Panc1 (cell line): ENCODE measurements at regions not wholly inside any gene's neighbourhood (a gene's known extent, or its start where the extent isn't known, plus 50 kb on each side); places are given as distances from the start of the nearest gene placed in this dataset.

Source experiments
- ATAC-seq: fragments of 200-7000 bp; cut with Tn5 transposase; 2 replicates; pipeline ENCODE4 v1.9.1; 2020; ENCODE audit warnings: mild to moderate bottlenecking, moderate library complexity
- BruUV-seq: library from RNA; stranded (reverse); fragments of 400-500 nt; replicated peaks from 2 replicates; lab custom pipeline; 2021; lab: Mats Ljungman, UMichigan
- CTCF ChIA-PET: fragments of 300-600 bp; sonication (Branson Sonifier 250); formaldehyde crosslinking; loops from one replicate; lab custom pipeline; 2022; ENCODE audit warnings: antibody characterized with exemption; lab: Charles Lee
- POLR2A ChIA-PET: fragments of 300-600 bp; sonication (Branson Sonifier 250); formaldehyde crosslinking; loops from one replicate; lab custom pipeline; 2022; ENCODE audit warnings: antibody characterized with exemption; lab: Charles Lee
- DNase-seq: peaks from one replicate; pipeline ENCODE4 v3.0.0-alpha.2; 2010; ENCODE audit warnings: low read depth, low spot score
- H3K27ac ChIP-seq: 2 replicates; pipeline ENCODE4 v1.5.1; 2011; ENCODE audit warnings: mild to moderate bottlenecking, low read length, inconsistent platforms
- H3K27me3 ChIP-seq: fragments of 200-500 bp; sonication (Bioruptor generic); 2 replicates; pipeline ENCODE4 v1.6.0; 2014; ENCODE audit warnings: low read length, inconsistent platforms; ENCODE audit not compliant: control insufficient read depth, insufficient read depth
- H3K36me3 ChIP-seq: fragments of 200-500 bp; sonication (Bioruptor generic); 2 replicates; pipeline ENCODE4 v1.5.1; 2014; ENCODE audit warnings: inconsistent platforms, mild to moderate bottlenecking, low read length, moderate library complexity; ENCODE audit not compliant: control insufficient read depth, insufficient read depth
- H3K4me1 ChIP-seq: 2 replicates; pipeline ENCODE4 v1.5.1; 2011; ENCODE audit warnings: inconsistent platforms, mild to moderate bottlenecking, low read length, moderate library complexity; ENCODE audit not compliant: control insufficient read depth, insufficient read depth
- H3K4me3 ChIP-seq, 2 experiments: 2 replicates each; pipeline ENCODE4 v1.5.1; 2011 to 2012; ENCODE audit warnings: low read depth in 2 of 2, low read length in 2 of 2, mild to moderate bottlenecking in 2 of 2, inconsistent platforms in 1 of 2, moderate library complexity in 1 of 2
- H3K9me3 ChIP-seq: fragments of 200-500 bp; sonication (Bioruptor generic); 2 replicates; pipeline ENCODE4 v1.5.1; 2014; ENCODE audit warnings: low read depth, mild to moderate bottlenecking, inconsistent platforms, low read length, moderate library complexity; ENCODE audit not compliant: control insufficient read depth, insufficient read depth
- POLR2AphosphoS5 ChIP-seq: IDR thresholded peaks from 2 replicates; pipeline ENCODE4 v1.6.1; 2012; ENCODE audit warnings: mild to moderate bottlenecking, low read depth, low read length, moderate library complexity
- REST ChIP-seq, 2 experiments: IDR thresholded peaks; 2 replicates each; pipeline ENCODE4 v1.6.1; 2011 to 2012; ENCODE audit warnings: low read depth in 2 of 2, control low read depth in 1 of 2, low read length in 1 of 2, mild to moderate bottlenecking in 1 of 2, moderate library complexity in 1 of 2; ENCODE audit not compliant: insufficient read depth in 1 of 2
- SIN3A ChIP-seq: IDR thresholded peaks from 2 replicates; pipeline ENCODE4 v1.6.1; 2012; ENCODE audit warnings: low read depth, mild to moderate bottlenecking, low read length, moderate library complexity, borderline replicate concordance; ENCODE audit not compliant: insufficient read depth
- TCF7L2 ChIP-seq: IDR thresholded peaks from 2 replicates; pipeline ENCODE4 v1.6.1; 2011; ENCODE audit warnings: mild to moderate bottlenecking, low read depth, low read length, inconsistent platforms
- in situ Hi-C: cut with HindIII; loops from 2 replicates; pipeline ENCODE4 v1.10.0; 2016; ENCODE audit warnings: low sequenced_read_pairs, low pct_unique_long_range_greater_than_20kb
- intact Hi-C: fragments of 100-400 bp; cut with micrococcal nuclease; formaldehyde crosslinking; loops from one replicate; pipeline ENCODE4 v1.10.0; 2022; ENCODE audit not compliant: unreplicated experiment
- TF ChIP-seq, protein P1 (sequence below): fragments of 450-650 bp; IDR thresholded peaks from 2 replicates; pipeline ENCODE4 v1.5.1; 2017; ENCODE audit warnings: mild to moderate bottlenecking

- ChIA-PET CTCF (no interaction called here), POLR2A (no interaction called here)
- Histone ChIP-seq H3K4me1 (peaks cover 9% of the 10 kb centered on the region), H3K36me3 (no peaks in the 10 kb centered on the region), H3K27me3 (no peaks in the 10 kb centered on the region), H3K27ac (no peak overlapping the region), H3K4me3 (no peak overlapping the region), H3K9me3 (no peaks in the 10 kb centered on the region)
- DNase-seq (no peak), ATAC-seq (no peak)
- TF ChIP-seq SIN3A (no peak), TCF7L2 (no peak), POLR2AphosphoS5 (no peak), REST (IDR thresholded peaks at IDR 0.05; ENCODE audit: insufficient read depth in 1 of 2, low read depth in 2 of 2, low read length in 1 of 2) (no peak)
- TF ChIP-seq, protein P1, sequence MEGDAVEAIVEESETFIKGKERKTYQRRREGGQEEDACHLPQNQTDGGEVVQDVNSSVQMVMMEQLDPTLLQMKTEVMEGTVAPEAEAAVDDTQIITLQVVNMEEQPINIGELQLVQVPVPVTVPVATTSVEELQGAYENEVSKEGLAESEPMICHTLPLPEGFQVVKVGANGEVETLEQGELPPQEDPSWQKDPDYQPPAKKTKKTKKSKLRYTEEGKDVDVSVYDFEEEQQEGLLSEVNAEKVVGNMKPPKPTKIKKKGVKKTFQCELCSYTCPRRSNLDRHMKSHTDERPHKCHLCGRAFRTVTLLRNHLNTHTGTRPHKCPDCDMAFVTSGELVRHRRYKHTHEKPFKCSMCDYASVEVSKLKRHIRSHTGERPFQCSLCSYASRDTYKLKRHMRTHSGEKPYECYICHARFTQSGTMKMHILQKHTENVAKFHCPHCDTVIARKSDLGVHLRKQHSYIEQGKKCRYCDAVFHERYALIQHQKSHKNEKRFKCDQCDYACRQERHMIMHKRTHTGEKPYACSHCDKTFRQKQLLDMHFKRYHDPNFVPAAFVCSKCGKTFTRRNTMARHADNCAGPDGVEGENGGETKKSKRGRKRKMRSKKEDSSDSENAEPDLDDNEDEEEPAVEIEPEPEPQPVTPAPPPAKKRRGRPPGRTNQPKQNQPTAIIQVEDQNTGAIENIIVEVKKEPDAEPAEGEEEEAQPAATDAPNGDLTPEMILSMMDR: no peak
- no TSS peak for BruUV-seq
- intact Hi-C loops: loop anchor here (10.0 kb wide), 1 partner anchor 110 kb away; no protein-coding TSS in a partner anchor
- in situ Hi-C loops: no loop called here
Observed at GRCh38 chr11:69215216-69215615, 59.5 kb downstream of the SMIM38 start.

DNA sequence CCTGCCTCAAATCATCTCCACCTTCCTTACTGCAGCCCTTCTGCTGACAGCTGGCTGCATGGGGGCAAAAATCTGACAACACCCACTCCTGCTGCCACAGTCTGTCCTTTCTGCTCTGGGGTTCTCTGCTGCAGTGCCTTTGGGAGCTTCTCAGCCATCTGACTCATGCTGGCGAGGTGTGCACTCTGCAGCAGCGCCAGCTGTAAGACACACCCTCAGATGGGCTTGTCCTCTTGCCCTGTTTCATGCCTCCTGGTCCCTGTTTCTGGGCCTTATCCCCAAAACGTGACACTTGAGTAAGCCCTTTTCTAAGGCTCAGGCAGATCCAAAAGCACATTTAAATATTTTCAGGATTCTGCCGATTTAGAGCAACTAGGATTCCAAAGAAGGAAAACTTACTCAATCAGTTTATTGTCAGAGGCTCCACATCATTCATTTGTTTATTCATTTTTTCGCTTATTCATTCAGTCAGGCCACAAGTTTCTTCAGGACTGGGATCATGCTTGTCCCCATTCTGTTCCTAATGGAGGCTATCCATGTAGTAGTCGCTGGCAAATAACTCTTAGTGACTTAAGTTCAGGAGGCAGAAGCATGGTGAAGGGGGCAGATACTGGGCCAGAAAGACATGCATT lies 60.2 kb downstream of the SMIM38 start:
- in situ Hi-C loops (no loop called here), intact Hi-C loops (loop anchor here (10.0 kb wide), 1 partner anchor 111 kb away; no protein-coding TSS in a partner anchor)
- BruUV-seq: no TSS peak
- Histone ChIP-seq H3K4me3 (no peak overlapping the region), H3K9me3 (no peaks in the 10 kb centered on the region), H3K27ac (no peak overlapping the region), H3K27me3 (no peaks in the 10 kb centered on the region), H3K4me1 (peaks cover 9% of the 10 kb centered on the region), H3K36me3 (no peaks in the 10 kb centered on the region)
- CTCF ChIA-PET: no interaction called here
- POLR2A ChIA-PET: interaction anchor here (0.6 kb wide), 1 partner anchor 281 kb away, joined by 5 read pairs; no protein-coding TSS in a partner anchor
- DNase-seq (no peak), ATAC-seq (no peak)
- TF ChIP-seq POLR2AphosphoS5 (no peak), REST (IDR thresholded peaks at IDR 0.05; ENCODE audit: insufficient read depth in 1 of 2, low read depth in 2 of 2, low read length in 1 of 2) (no peak)
- TF ChIP-seq, protein P1: no peak
